ENCODE measurements at regions not wholly inside any gene's neighbourhood (a gene's known extent, or its start where the extent isn't known, plus 50 kb on each side); places are given as distances from the start of the nearest gene placed in this dataset.

DNA sequence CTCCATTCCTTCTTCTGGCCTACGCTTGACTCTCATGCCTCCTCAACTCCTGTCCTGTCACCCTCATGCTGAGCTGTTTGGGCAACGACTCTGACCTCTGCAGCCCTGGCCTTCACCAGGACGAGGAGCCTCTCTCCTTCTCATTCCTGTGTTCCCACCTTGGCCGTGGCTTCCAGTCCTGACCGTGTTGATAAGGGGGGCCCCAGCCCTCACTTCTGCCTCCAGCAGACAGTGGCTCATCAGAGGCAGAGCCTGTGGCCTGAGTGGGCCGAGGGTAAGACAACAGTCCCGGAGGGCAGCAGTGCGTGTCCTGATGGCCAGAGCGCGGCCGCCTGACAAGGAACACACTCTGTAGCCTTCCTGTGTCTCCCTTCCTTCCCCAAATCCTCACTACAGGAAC lies 61.7 kb upstream of the UBE3C start:
- H3K27ac Mint-ChIP-seq: no peak overlapping the region
- H3K27ac ChIP-seq (ENCODE audit: low read depth, low read length): no peak overlapping the region
- H3K4me3 ChIP-seq (ENCODE audit: low read length): no peak overlapping the region
- H3K4me3 Mint-ChIP-seq: no peak overlapping the region
- peaks cover 36% of the 10 kb centered on the region for H3K27me3 ChIP-seq (ENCODE audit: control insufficient read depth, insufficient read depth, low read length, poor library complexity, severe bottlenecking)
- peaks cover 47% of the 10 kb centered on the region for H3K27me3 Mint-ChIP-seq (ENCODE audit: insufficient read depth)
- WGBS, 2 experiments (ENCODE audit: insufficient coverage in 1 of 2, insufficient read length in 1 of 2): 93 to 94% methylated on average over 7 to 11 of the region's 11 CpGs
- H3K4me1 ChIP-seq (ENCODE audit: control insufficient read depth, insufficient read depth, low read length): no peaks in the 10 kb centered on the region
- H3K9me3 ChIP-seq (ENCODE audit: control insufficient read depth, low read length): no peaks in the 10 kb centered on the region
- peak; percentile 41 for DNase-seq
- H3K9ac ChIP-seq (ENCODE audit: extremely low read depth, low read length, poor library complexity, severe bottlenecking): no peak overlapping the region
- peaks cover 7% of the 10 kb centered on the region for H3K9me3 Mint-ChIP-seq
- peaks cover 2% of the 10 kb centered on the region for H3K4me1 Mint-ChIP-seq
- no peaks in the 10 kb centered on the region for H3K36me3 ChIP-seq (ENCODE audit: control insufficient read depth, insufficient read depth, low read length)
- TF ChIP-seq, protein P1, sequence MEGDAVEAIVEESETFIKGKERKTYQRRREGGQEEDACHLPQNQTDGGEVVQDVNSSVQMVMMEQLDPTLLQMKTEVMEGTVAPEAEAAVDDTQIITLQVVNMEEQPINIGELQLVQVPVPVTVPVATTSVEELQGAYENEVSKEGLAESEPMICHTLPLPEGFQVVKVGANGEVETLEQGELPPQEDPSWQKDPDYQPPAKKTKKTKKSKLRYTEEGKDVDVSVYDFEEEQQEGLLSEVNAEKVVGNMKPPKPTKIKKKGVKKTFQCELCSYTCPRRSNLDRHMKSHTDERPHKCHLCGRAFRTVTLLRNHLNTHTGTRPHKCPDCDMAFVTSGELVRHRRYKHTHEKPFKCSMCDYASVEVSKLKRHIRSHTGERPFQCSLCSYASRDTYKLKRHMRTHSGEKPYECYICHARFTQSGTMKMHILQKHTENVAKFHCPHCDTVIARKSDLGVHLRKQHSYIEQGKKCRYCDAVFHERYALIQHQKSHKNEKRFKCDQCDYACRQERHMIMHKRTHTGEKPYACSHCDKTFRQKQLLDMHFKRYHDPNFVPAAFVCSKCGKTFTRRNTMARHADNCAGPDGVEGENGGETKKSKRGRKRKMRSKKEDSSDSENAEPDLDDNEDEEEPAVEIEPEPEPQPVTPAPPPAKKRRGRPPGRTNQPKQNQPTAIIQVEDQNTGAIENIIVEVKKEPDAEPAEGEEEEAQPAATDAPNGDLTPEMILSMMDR (conservative IDR thresholded peaks at IDR 0.05): no peak
- H3K36me3 Mint-ChIP-seq (ENCODE audit: low read depth): no peaks in the 10 kb centered on the region

DNA sequence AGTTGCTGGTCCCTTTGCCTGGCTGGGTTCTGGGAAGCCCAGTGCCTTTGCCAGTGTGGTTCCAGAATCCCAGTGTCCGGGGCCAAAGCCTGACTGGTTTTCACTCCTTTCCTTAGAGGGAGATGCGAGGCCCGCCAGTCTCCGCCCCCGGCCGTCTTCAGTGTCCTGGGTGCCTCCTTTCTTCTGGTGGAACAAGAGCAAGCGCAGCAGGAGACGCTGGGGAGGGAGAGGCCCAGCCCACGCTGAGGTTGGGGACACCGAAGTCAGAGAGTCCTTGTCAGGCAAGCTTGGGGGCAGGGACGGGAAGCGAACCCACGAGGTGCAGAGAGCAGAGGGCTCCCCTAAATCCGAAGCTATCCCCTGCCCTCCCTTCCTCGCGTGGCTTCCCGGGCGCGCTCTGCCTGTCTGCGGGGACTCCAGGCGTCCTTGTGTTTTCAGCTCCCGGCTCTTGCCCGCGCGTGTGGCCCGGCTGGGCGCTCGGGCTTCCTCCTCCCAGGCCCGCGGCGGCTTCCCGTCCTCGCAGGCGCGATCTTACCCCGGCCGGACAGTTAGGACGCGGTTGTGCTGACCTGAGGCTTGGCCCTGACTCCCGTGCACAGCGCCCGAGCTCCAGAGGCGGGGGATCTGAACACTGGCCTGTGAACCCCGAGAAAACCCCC lies 60.6 kb upstream of the UBE3C start:
- Mint-ChIP-seq H3K27me3 (ENCODE audit: insufficient read depth) (peaks cover 51% of the 10 kb centered on the region), H3K4me1 (peaks cover 2% of the 10 kb centered on the region), H3K27ac (no peak overlapping the region), H3K36me3 (ENCODE audit: low read depth) (no peaks in the 10 kb centered on the region), H3K4me3 (peak overlapping the region; percentile 44), H3K9me3 (peaks cover 15% of the 10 kb centered on the region)
- peak; percentile 74 for DNase-seq
- WGBS, 2 experiments (ENCODE audit: insufficient coverage in 1 of 2, insufficient read length in 1 of 2): 21 to 34% methylated on average over 24 to 44 of the region's 44 CpGs
- TF ChIP-seq, protein P1 (conservative IDR thresholded peaks at IDR 0.05): no peak
- Histone ChIP-seq H3K9me3 (ENCODE audit: control insufficient read depth, low read length) (no peaks in the 10 kb centered on the region), H3K4me1 (ENCODE audit: control insufficient read depth, insufficient read depth, low read length) (no peaks in the 10 kb centered on the region), H3K9ac (ENCODE audit: extremely low read depth, low read length, poor library complexity, severe bottlenecking) (no peak overlapping the region), H3K4me3 (ENCODE audit: low read length) (peak overlapping the region; percentile 17), H3K27me3 (ENCODE audit: control insufficient read depth, insufficient read depth, low read length, poor library complexity, severe bottlenecking) (peaks cover 36% of the 10 kb centered on the region), H3K36me3 (ENCODE audit: control insufficient read depth, insufficient read depth, low read length) (no peaks in the 10 kb centered on the region), H3K27ac (ENCODE audit: low read depth, low read length) (no peak overlapping the region)

DNA sequence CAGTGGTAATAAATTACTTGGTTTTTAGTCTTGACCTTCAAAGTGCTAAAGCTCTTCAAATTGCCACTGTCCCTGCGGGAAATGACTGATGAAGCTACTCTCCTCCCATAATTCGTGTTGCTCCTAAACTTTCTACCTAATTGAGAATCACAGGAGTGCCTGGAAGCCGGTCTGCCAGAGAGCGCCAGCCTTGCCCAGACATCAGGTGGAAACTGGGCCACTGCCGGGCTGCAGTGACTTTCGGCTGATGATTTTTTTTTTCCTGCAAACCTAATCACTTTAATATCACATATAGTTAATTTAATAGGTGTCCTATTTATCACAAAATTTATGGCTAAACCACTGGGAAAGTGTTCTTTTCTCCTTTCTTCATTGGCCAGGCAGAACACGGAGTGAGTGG lies 59.6 kb upstream of the UBE3C start:
- no peaks in the 10 kb centered on the region for H3K36me3 Mint-ChIP-seq (ENCODE audit: low read depth)
- no peak for DNase-seq
- 65 to 88% methylated on average over 2 to 7 of the region's 7 CpGs for WGBS, 2 experiments (ENCODE audit: insufficient coverage in 1 of 2, insufficient read length in 1 of 2)

More for the DNA sequence above, 59.6 kb upstream of the UBE3C start:
- Histone ChIP-seq H3K36me3 (ENCODE audit: control insufficient read depth, insufficient read depth, low read length) (no peaks in the 10 kb centered on the region), H3K9ac (ENCODE audit: extremely low read depth, low read length, poor library complexity, severe bottlenecking) (no peak overlapping the region), H3K9me3 (ENCODE audit: control insufficient read depth, low read length) (peaks cover 4% of the 10 kb centered on the region), H3K27ac (ENCODE audit: low read depth, low read length) (no peak overlapping the region), H3K4me1 (ENCODE audit: control insufficient read depth, insufficient read depth, low read length) (no peaks in the 10 kb centered on the region), H3K27me3 (ENCODE audit: control insufficient read depth, insufficient read depth, low read length, poor library complexity, severe bottlenecking) (peaks cover 36% of the 10 kb centered on the region), H3K4me3 (ENCODE audit: low read length) (no peak overlapping the region)
- Mint-ChIP-seq H3K4me1 (peaks cover 2% of the 10 kb centered on the region), H3K4me3 (no peak overlapping the region), H3K9me3 (peaks cover 24% of the 10 kb centered on the region), H3K27me3 (ENCODE audit: insufficient read depth) (peaks cover 52% of the 10 kb centered on the region), H3K27ac (no peak overlapping the region)
- TF ChIP-seq, protein P1 (conservative IDR thresholded peaks at IDR 0.05): no peak
